ENCODE measurements at regions not wholly inside any gene's neighbourhood (a gene's known extent, or its start where the extent isn't known, plus 50 kb on each side); places are given as distances from the start of the nearest gene placed in this dataset.

DNA sequence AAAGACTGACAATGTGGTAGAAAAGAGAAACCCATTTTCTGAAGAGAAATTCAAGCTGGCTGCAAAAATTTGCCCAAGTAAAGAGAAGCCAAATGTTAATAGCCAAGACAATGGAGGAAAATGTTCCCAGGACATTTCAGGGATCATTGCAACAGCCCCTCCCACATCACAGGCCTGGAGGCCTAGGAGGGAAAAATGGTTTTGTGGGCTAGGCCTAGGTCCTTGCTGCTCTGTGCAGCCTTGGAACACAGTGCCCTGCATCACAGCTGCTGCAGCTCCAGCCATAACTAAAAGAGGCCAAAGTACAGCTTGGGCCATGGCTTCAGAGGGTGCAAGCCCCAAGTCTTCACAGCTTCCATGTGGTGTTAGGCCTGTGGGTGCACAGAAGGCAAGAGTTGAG, 332.4 kb upstream of the LRIG3 start:
- H3K9me3 ChIP-seq (ENCODE audit: control insufficient read depth, low read depth, low read length) = peaks cover 9% of the 10 kb centered on the region
- H2BK20ac ChIP-seq (ENCODE audit: low read depth, low read length, poor library complexity, severe bottlenecking) = no peak overlapping the region
- no peak overlapping the region for H4K8ac ChIP-seq (replicated peaks; ENCODE audit: insufficient read length, low read depth, low read length)
- H3K4me1 Mint-ChIP-seq = peaks cover 8 to 11% of the 10 kb centered on the region in 2 experiments
- no peak overlapping the region for H3K14ac ChIP-seq (ENCODE audit: insufficient read depth, low read length)
- no peaks in the 10 kb centered on the region for H3K79me1 ChIP-seq (ENCODE audit: insufficient read depth, low read depth, low read length, poor library complexity, severe bottlenecking)
- H3K23me2 ChIP-seq (ENCODE audit: insufficient read length, low read depth, low read length, poor library complexity, severe bottlenecking) = no peaks in the 10 kb centered on the region
- no peak overlapping the region for H3K23ac ChIP-seq (ENCODE audit: insufficient read length, low read depth, low read length)
- H3K27me3 Mint-ChIP-seq (ENCODE audit: low read depth) = no peaks in the 10 kb centered on the region; the same call in 1 of the 2 replicates
- TF ChIP-seq, protein P1, sequence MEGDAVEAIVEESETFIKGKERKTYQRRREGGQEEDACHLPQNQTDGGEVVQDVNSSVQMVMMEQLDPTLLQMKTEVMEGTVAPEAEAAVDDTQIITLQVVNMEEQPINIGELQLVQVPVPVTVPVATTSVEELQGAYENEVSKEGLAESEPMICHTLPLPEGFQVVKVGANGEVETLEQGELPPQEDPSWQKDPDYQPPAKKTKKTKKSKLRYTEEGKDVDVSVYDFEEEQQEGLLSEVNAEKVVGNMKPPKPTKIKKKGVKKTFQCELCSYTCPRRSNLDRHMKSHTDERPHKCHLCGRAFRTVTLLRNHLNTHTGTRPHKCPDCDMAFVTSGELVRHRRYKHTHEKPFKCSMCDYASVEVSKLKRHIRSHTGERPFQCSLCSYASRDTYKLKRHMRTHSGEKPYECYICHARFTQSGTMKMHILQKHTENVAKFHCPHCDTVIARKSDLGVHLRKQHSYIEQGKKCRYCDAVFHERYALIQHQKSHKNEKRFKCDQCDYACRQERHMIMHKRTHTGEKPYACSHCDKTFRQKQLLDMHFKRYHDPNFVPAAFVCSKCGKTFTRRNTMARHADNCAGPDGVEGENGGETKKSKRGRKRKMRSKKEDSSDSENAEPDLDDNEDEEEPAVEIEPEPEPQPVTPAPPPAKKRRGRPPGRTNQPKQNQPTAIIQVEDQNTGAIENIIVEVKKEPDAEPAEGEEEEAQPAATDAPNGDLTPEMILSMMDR (conservative IDR thresholded peaks at IDR 0.05) = no peak
- H2AFZ ChIP-seq (ENCODE audit: low read length) = no peak overlapping the region
- H3T11ph ChIP-seq (ENCODE audit: low read length) = no peak overlapping the region
- H4K91ac ChIP-seq (ENCODE audit: insufficient read length, low read depth, low read length) = no peak overlapping the region
- no peak overlapping the region for H3K4ac ChIP-seq (ENCODE audit: low read depth, low read length)
- H3K4me1 ChIP-seq (ENCODE audit: insufficient read depth, low read length) = peaks cover 3% of the 10 kb centered on the region; the same call in 1 of the 2 replicates
- no peaks in the 10 kb centered on the region for H4K20me1 ChIP-seq (ENCODE audit: control insufficient read depth, insufficient read depth, insufficient read length)
- H3K56ac ChIP-seq (ENCODE audit: insufficient read length, low read depth, low read length) = no peak overlapping the region
- H2BK120ac ChIP-seq (ENCODE audit: low read depth, low read length, poor library complexity, severe bottlenecking) = no peak overlapping the region
- no peak overlapping the region for H3K9ac ChIP-seq (ENCODE audit: extremely low read depth, insufficient read length, low read length)
- H3K18ac ChIP-seq (ENCODE audit: insufficient read length, low read depth, low read length) = no peak overlapping the region
- H3K4me2 ChIP-seq (ENCODE audit: insufficient read depth, insufficient read length, low read length) = no peak overlapping the region
- H3K27ac Mint-ChIP-seq = no peak overlapping the region
- H3K36me3 Mint-ChIP-seq (ENCODE audit: insufficient read depth in 1 of 3, low read depth in 3 of 3) = peaks cover 14 to 31% (median 25%) of the 10 kb centered on the region in 3 experiments
- no peak overlapping the region for H2BK5ac ChIP-seq (ENCODE audit: insufficient read length, low read length)
- no peak overlapping the region for H4K5ac ChIP-seq (ENCODE audit: insufficient read length, low read depth, low read length)
- no peaks in the 10 kb centered on the region for H3K79me2 ChIP-seq (ENCODE audit: insufficient read depth, low read length)
- no peak overlapping the region for H2BK12ac ChIP-seq (ENCODE audit: insufficient read length, low read depth, low read length)
- H2AK5ac ChIP-seq (ENCODE audit: insufficient read length, low read length) = no peak overlapping the region
- H3K27ac ChIP-seq (ENCODE audit: insufficient read length, low read depth, low read length) = no peak overlapping the region
- DNase-seq = no peak
- peaks cover 30 to 39% of the 10 kb centered on the region in 2 experiments for H3K9me3 Mint-ChIP-seq
- H3K4me3 Mint-ChIP-seq = no peak overlapping the region
- no peaks in the 10 kb centered on the region for H3K27me3 ChIP-seq (ENCODE audit: insufficient read depth, low read length)
- H2BK15ac ChIP-seq (ENCODE audit: low read depth, low read length) = no peak overlapping the region
